Keratinocyte (primary cell): ENCODE measurements at regions not wholly inside any gene's neighbourhood (a gene's known extent, or its start where the extent isn't known, plus 50 kb on each side); places are given as distances from the start of the nearest gene placed in this dataset.

Source experiments
- DNase-seq: peaks from one replicate; pipeline ENCODE4 v3.0.0-alpha.2; 2011; ENCODE audit warnings: low read depth, missing footprints, low spot score
- FAIRE-seq: peaks from 2 replicates; lab custom pipeline; 2011; peaks lifted over from hg19 to GRCh38; lab: Jason Lieb, UNC
- H2AFZ ChIP-seq: 2 replicates; pipeline ENCODE4 v1.6.0; 2012; ENCODE audit warnings: low read length, control low read depth, inconsistent platforms; ENCODE audit not compliant: control insufficient read depth
- H3K27ac ChIP-seq: 2 replicates; pipeline ENCODE4 v1.5.1; 2011; ENCODE audit warnings: low read length; ENCODE audit not compliant: control insufficient read depth, insufficient read depth
- H3K27me3 ChIP-seq: 3 replicates; pipeline ENCODE4 v1.6.0; 2011; ENCODE audit warnings: low read length; ENCODE audit not compliant: control insufficient read depth, insufficient read depth; ENCODE audit errors: extremely low read depth
- H3K36me3 ChIP-seq, 2 experiments: 2 replicates in 1 of 2; 3 replicates in 1 of 2; pipeline ENCODE4 v1.5.1; 2011; ENCODE audit warnings: low read length in 2 of 2, mild to moderate bottlenecking in 1 of 2; ENCODE audit not compliant: control insufficient read depth in 2 of 2, insufficient read depth in 2 of 2; ENCODE audit errors: extremely low read depth in 1 of 2
- H3K4me1 ChIP-seq: 3 replicates; pipeline ENCODE4 v1.5.1; 2011; ENCODE audit warnings: low read length; ENCODE audit not compliant: control insufficient read depth, insufficient read depth; ENCODE audit errors: extremely low read depth
- H3K4me2 ChIP-seq: 3 replicates; pipeline ENCODE4 v1.6.0; 2011; ENCODE audit warnings: low read depth, low read length; ENCODE audit not compliant: control insufficient read depth, insufficient read depth; ENCODE audit errors: extremely low read depth
- H3K4me3 ChIP-seq, 3 experiments: fragments of 200-600 bp in 1 of 3; sonication (generic) in 1 of 3; 2 replicates in 2 of 3; 3 replicates in 1 of 3; pipeline ENCODE4 v1.5.1; 2011 to 2016; ENCODE audit warnings: low read length in 3 of 3, mild to moderate bottlenecking in 3 of 3, control low read depth in 2 of 3, inconsistent platforms in 1 of 3, low read depth in 1 of 3, mixed read lengths in 1 of 3, mixed run types in 1 of 3, moderate library complexity in 1 of 3; ENCODE audit not compliant: control insufficient read depth in 2 of 3, insufficient read depth in 2 of 3; ENCODE audit errors: extremely low read depth in 1 of 3
- H3K79me2 ChIP-seq: 2 replicates; pipeline ENCODE4 v1.6.0; 2012; ENCODE audit warnings: low read length; ENCODE audit not compliant: control insufficient read depth, insufficient read depth
- H3K9ac ChIP-seq: 3 replicates; pipeline ENCODE4 v1.6.0; 2011; ENCODE audit warnings: low read length; ENCODE audit not compliant: control insufficient read depth, insufficient read depth; ENCODE audit errors: extremely low read depth
- H3K9me1 ChIP-seq: 3 replicates; pipeline ENCODE4 v1.6.0; 2011; ENCODE audit warnings: low read length; ENCODE audit not compliant: control insufficient read depth, insufficient read depth; ENCODE audit errors: extremely low read depth
- H3K9me3 ChIP-seq: 2 replicates; pipeline ENCODE4 v1.5.1; 2012; ENCODE audit warnings: low read depth, low read length; ENCODE audit not compliant: control insufficient read depth
- H4K20me1 ChIP-seq: 3 replicates; pipeline ENCODE4 v1.6.0; 2011; ENCODE audit warnings: low read length; ENCODE audit not compliant: control insufficient read depth, insufficient read depth; ENCODE audit errors: extremely low read depth
- EZH2 ChIP-seq: IDR thresholded peaks from one replicate; pipeline ENCODE4 v1.6.1; 2012; ENCODE audit warnings: inconsistent platforms, mild to moderate bottlenecking, low read length, moderate library complexity
- dilution Hi-C: fragments of 300-500 bp; cut with MboI; formaldehyde crosslinking; loops from one replicate; pipeline ENCODE4 v1.7.0; 2020; ENCODE audit warnings: low sequenced_read_pairs; ENCODE audit not compliant: extremely low pct_ligation_motif_present
- TF ChIP-seq, protein P1 (sequence below), 3 experiments: IDR thresholded peaks in 1 of 3; conservative IDR thresholded peaks in 1 of 3; optimal IDR thresholded peaks in 1 of 3; 2 replicates in 2 of 3; 3 replicates in 1 of 3; pipeline versions ENCODE3 to v1.5.1; 2011; ENCODE audit warnings: low read length in 3 of 3, mild to moderate bottlenecking in 3 of 3, moderate library complexity in 2 of 3, control low read depth in 1 of 3, inconsistent platforms in 1 of 3; ENCODE audit not compliant: insufficient read depth in 2 of 3; ENCODE audit errors: extremely low read depth in 1 of 3

DNA sequence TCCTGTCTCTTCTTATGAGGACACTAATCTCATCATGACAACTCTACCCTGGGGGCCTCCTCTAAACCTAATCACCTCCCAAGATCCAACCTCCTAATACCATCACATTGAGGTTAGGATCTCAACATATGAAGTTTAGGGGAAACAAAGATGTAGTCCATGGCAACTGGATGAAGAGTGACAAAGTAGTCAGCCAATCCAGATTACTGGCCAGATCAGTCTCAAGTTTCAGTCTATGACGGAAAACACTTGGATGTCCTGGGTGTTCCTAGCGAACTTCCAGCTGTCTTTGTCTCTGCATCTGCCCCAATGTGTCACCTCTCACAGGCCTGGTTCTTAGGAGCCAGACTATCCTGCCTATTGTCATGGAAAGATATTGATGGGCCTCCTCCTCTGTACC is 630.8 kb downstream of the AACS start:
- Histone ChIP-seq H3K9me3 (no peaks in the 10 kb centered on the region), H3K27ac (no peak overlapping the region), H3K4me2 (no peak overlapping the region), H3K9ac (no peak overlapping the region), H3K27me3 (no peaks in the 10 kb centered on the region), H3K9me1 (no peaks in the 10 kb centered on the region), H3K4me3 (no peak overlapping the region), H3K79me2 (no peaks in the 10 kb centered on the region), H3K4me1 (no peaks in the 10 kb centered on the region), H4K20me1 (no peaks in the 10 kb centered on the region), H3K36me3 (no peaks in the 10 kb centered on the region), H2AFZ (no peak overlapping the region)
- FAIRE-seq = no peak
- DNase-seq = no peak
- dilution Hi-C loops = no loop called here
- no peak for TF ChIP-seq EZH2

DNA sequence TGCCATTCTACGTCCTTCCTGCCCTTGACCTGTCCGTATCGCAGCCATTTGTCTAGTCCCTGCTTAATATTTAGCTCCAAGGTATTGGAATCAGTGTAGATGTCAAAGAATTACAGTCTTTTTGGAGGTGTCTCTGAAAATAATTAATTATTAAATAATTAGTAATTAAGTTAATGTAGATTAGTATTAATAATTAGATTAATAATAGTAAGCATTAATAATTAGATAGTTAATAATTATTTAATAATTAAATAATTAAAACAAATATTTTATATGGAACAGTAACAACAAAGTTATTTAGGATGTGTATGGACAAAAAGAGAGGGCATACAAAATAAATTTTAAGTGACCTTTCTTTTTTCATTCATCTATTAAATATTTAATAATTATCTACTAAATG is 639.6 kb downstream of the AACS start:
- no peaks in the 10 kb centered on the region for H4K20me1 ChIP-seq
- H3K9me1 ChIP-seq = no peaks in the 10 kb centered on the region
- FAIRE-seq = no peak
- DNase-seq = no peak
- dilution Hi-C loops = no loop called here
- no peak overlapping the region for H3K27ac ChIP-seq
- H3K79me2 ChIP-seq = no peaks in the 10 kb centered on the region
- H3K4me2 ChIP-seq = no peak overlapping the region
- peaks cover 1% of the 10 kb centered on the region for H3K9me3 ChIP-seq
- H3K27me3 ChIP-seq = no peaks in the 10 kb centered on the region
- no peak overlapping the region for H3K4me3 ChIP-seq
- no peak for TF ChIP-seq EZH2
- TF ChIP-seq, protein P1, sequence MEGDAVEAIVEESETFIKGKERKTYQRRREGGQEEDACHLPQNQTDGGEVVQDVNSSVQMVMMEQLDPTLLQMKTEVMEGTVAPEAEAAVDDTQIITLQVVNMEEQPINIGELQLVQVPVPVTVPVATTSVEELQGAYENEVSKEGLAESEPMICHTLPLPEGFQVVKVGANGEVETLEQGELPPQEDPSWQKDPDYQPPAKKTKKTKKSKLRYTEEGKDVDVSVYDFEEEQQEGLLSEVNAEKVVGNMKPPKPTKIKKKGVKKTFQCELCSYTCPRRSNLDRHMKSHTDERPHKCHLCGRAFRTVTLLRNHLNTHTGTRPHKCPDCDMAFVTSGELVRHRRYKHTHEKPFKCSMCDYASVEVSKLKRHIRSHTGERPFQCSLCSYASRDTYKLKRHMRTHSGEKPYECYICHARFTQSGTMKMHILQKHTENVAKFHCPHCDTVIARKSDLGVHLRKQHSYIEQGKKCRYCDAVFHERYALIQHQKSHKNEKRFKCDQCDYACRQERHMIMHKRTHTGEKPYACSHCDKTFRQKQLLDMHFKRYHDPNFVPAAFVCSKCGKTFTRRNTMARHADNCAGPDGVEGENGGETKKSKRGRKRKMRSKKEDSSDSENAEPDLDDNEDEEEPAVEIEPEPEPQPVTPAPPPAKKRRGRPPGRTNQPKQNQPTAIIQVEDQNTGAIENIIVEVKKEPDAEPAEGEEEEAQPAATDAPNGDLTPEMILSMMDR (optimal IDR thresholded peaks at IDR 0.05 in 1 of 3, IDR thresholded peaks at IDR 0.05 in 1 of 3, conservative IDR thresholded peaks at IDR 0.05 in 1 of 3; ENCODE audit: extremely low read depth in 1 of 3, insufficient read depth in 2 of 3, low read length in 3 of 3) = no peak
- no peak overlapping the region for H2AFZ ChIP-seq
- no peak overlapping the region for H3K9ac ChIP-seq
- H3K36me3 ChIP-seq = no peaks in the 10 kb centered on the region
- no peaks in the 10 kb centered on the region for H3K4me1 ChIP-seq

DNA sequence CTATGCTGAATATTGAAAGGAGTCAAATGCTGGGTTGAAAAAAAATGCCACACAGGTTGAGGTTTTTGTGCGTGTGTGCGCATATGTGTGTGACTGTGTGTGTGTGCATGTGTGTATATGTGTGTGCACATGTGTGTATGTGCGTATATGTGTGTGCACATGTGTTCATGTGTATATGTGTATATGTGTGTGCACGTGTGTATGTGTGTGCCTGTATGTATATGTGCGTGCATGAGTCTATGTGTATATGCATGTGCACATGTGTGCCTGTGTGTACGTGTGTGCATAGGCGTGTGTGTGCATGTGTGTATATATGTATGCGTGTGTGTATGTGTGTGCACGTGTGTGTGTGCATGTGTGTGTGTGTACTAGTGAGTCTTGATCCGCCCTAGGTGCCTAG is 655.7 kb downstream of the AACS start:
- Histone ChIP-seq H3K36me3 (no peaks in the 10 kb centered on the region), H3K9me1 (no peaks in the 10 kb centered on the region), H3K27ac (no peak overlapping the region), H3K4me1 (no peaks in the 10 kb centered on the region), H3K9me3 (peaks cover 7% of the 10 kb centered on the region), H3K4me2 (no peak overlapping the region), H3K9ac (no peak overlapping the region), H4K20me1 (no peaks in the 10 kb centered on the region), H2AFZ (no peak overlapping the region), H3K79me2 (no peaks in the 10 kb centered on the region), H3K4me3 (no peak overlapping the region), H3K27me3 (no peaks in the 10 kb centered on the region)
- TF ChIP-seq, protein P1 (optimal IDR thresholded peaks at IDR 0.05 in 1 of 3, IDR thresholded peaks at IDR 0.05 in 1 of 3, conservative IDR thresholded peaks at IDR 0.05 in 1 of 3; ENCODE audit: extremely low read depth in 1 of 3, insufficient read depth in 2 of 3, low read length in 3 of 3) = no peak
- TF ChIP-seq EZH2 = no peak
- DNase-seq (no peak), FAIRE-seq (no peak)
- dilution Hi-C loops = no loop called here
